ENCODE measurements at regions not wholly inside any gene's neighbourhood (a gene's known extent, or its start where the extent isn't known, plus 50 kb on each side); places are given as distances from the start of the nearest gene placed in this dataset.
"Not testable (repeated sequence)": the region's sequence is repeated elsewhere in the genome, so short reads cannot be mapped to it uniquely, and the experiment has no call there.

- no peaks in the 10 kb centered on the region for H3K27me3 ChIP-seq (replicated peaks in 2 of 5; ENCODE audit: control insufficient read depth in 4 of 5, insufficient read depth in 5 of 5, low read length in 4 of 5)
- H3K4me1 ChIP-seq (ENCODE audit: control extremely low read depth in 1 of 4, control insufficient read depth in 4 of 4, insufficient read depth in 4 of 4, low read length in 3 of 4), result peaks cover 2 to 27% (median 14%) of the 10 kb centered on the region in 4 experiments
- no peak overlapping the region for H3K4me3 ChIP-seq (ENCODE audit: control insufficient read depth in 1 of 7, extremely low read depth in 1 of 7, insufficient read depth in 4 of 7, low read depth in 2 of 7, low read length in 6 of 7)
- peak; percentile 6 to 61 (median 40) for DNase-seq
- 25% methylated on average over 1 of the region's 2 CpGs for WGBS (ENCODE audit: insufficient coverage)
- POLR2A ChIA-PET, result no interaction called here
- H3K36me3 ChIP-seq (ENCODE audit: control insufficient read depth in 4 of 4, insufficient read depth in 4 of 4, low read length in 3 of 4), result no peaks in the 10 kb centered on the region
- no peak overlapping the region for H3K27ac ChIP-seq (ENCODE audit: insufficient read depth in 1 of 2, low read depth in 1 of 2, low read length in 2 of 2, poor library complexity in 1 of 2, severe bottlenecking in 2 of 2)
- H3K9me3 ChIP-seq (ENCODE audit: control extremely low read depth in 1 of 5, control insufficient read depth in 4 of 5, insufficient read depth in 2 of 5, low read depth in 1 of 5, low read length in 4 of 5), result no peaks in the 10 kb centered on the region
- CTCF ChIA-PET, result no interaction called here
Measured at GRCh38 chr5:17999858-18000257, 365.6 kb downstream of the TAF11L14 start.

DNA sequence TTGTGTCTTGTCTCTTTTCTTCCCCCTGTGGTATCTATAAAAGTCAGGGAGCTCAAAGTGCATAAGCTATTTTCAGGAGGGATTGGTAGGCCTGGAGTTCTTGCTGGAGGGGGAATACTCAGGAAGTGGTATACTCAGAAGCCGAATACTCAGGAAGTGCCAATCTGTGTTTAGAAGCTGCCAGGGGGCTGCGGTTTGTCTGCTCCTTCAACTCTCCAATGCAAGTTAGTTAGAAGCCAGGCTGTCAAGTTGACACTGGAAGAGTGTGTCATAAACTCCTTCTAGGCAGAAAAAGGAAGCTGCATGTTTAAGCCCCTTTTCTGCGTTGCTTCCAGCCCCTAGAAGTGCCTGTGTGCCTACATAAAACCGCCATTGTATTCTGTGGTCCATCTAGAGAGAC lies 366.5 kb downstream of the TAF11L14 start:
- Histone ChIP-seq H3K27me3 (replicated peaks in 2 of 5; ENCODE audit: control insufficient read depth in 4 of 5, insufficient read depth in 5 of 5, low read length in 4 of 5) (no peaks in the 10 kb centered on the region), H3K4me1 (ENCODE audit: control extremely low read depth in 1 of 4, control insufficient read depth in 4 of 4, insufficient read depth in 4 of 4, low read length in 3 of 4) (peaks cover 2 to 27% (median 14%) of the 10 kb centered on the region in 4 experiments), H3K36me3 (ENCODE audit: control insufficient read depth in 4 of 4, insufficient read depth in 4 of 4, low read length in 3 of 4) (no peaks in the 10 kb centered on the region), H3K4me3 (ENCODE audit: control insufficient read depth in 1 of 7, extremely low read depth in 1 of 7, insufficient read depth in 4 of 7, low read depth in 2 of 7, low read length in 6 of 7) (peak overlapping the region in 1 of 7 experiments; percentile 40), H3K27ac (ENCODE audit: insufficient read depth in 1 of 2, low read depth in 1 of 2, low read length in 2 of 2, poor library complexity in 1 of 2, severe bottlenecking in 2 of 2) (peak overlapping the region in 1 of 2 experiments; percentile 56), H3K9me3 (ENCODE audit: control extremely low read depth in 1 of 5, control insufficient read depth in 4 of 5, insufficient read depth in 2 of 5, low read depth in 1 of 5, low read length in 4 of 5) (no peaks in the 10 kb centered on the region)
- 0% methylated on average over 4 of the region's 4 CpGs for WGBS (ENCODE audit: insufficient coverage)
- DNase-seq, result peak; percentile 60 to 93 (median 88)
- ChIA-PET POLR2A (no interaction called here), CTCF (interaction anchor here (1.3 to 1.6 kb wide), 2 partner anchors 10 to 22 kb away, joined by 3 to 4 read pairs; no protein-coding TSS in a partner anchor)

DNA sequence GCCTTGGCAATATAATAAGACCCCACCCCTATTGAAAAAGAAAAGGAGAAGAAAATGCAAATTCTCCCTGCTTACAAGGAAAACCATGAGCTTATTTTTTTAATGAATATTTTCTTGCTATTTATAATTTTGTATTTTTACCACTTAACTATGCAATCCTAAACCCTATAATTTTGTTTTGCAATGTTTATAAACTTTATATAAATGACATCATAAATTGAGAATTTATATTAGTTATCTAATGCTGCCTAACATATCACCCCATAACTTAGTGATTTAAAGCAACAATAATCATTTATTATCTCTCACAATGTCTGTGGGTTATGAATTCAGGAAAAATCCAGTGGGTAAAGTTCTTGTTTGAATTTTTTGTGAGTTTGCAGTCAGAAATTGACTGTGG lies 369.1 kb downstream of the TAF11L14 start:
- H3K36me3 ChIP-seq (ENCODE audit: control insufficient read depth in 4 of 4, insufficient read depth in 4 of 4, low read length in 3 of 4), result no peaks in the 10 kb centered on the region
- H3K4me3 ChIP-seq (ENCODE audit: control insufficient read depth in 1 of 7, extremely low read depth in 1 of 7, insufficient read depth in 4 of 7, low read depth in 2 of 7, low read length in 6 of 7), result no peak overlapping the region
- H3K4me1 ChIP-seq (ENCODE audit: control extremely low read depth in 1 of 4, control insufficient read depth in 4 of 4, insufficient read depth in 4 of 4, low read length in 3 of 4), result peaks cover 2 to 27% (median 14%) of the 10 kb centered on the region in 4 experiments
- H3K27me3 ChIP-seq (replicated peaks in 2 of 5; ENCODE audit: control insufficient read depth in 4 of 5, insufficient read depth in 5 of 5, low read length in 4 of 5), result no peaks in the 10 kb centered on the region
- peaks cover 0 to 5% (median 0%) of the 10 kb centered on the region in 5 experiments for H3K9me3 ChIP-seq (ENCODE audit: control extremely low read depth in 1 of 5, control insufficient read depth in 4 of 5, insufficient read depth in 2 of 5, low read depth in 1 of 5, low read length in 4 of 5)
- no peak for DNase-seq
- no peak overlapping the region for H3K27ac ChIP-seq (ENCODE audit: insufficient read depth in 1 of 2, low read depth in 1 of 2, low read length in 2 of 2, poor library complexity in 1 of 2, severe bottlenecking in 2 of 2)
- POLR2A ChIA-PET, result no interaction called here
- CTCF ChIA-PET, result interaction anchor here (1.4 to 1.7 kb wide), 2 partner anchors 13 to 309 kb away, joined by 3 to 7 read pairs; no protein-coding TSS in a partner anchor

GRCh38 chr5:18003784-18004183 lies 369.5 kb downstream of the TAF11L14 start:
- Histone ChIP-seq H3K36me3 (ENCODE audit: control insufficient read depth in 4 of 4, insufficient read depth in 4 of 4, low read length in 3 of 4) (no peaks in the 10 kb centered on the region), H3K9me3 (ENCODE audit: control extremely low read depth in 1 of 5, control insufficient read depth in 4 of 5, insufficient read depth in 2 of 5, low read depth in 1 of 5, low read length in 4 of 5) (peaks cover 0 to 5% (median 0%) of the 10 kb centered on the region in 5 experiments), H3K4me3 (ENCODE audit: control insufficient read depth in 1 of 7, extremely low read depth in 1 of 7, insufficient read depth in 4 of 7, low read depth in 2 of 7, low read length in 6 of 7) (no peak overlapping the region), H3K4me1 (ENCODE audit: control extremely low read depth in 1 of 4, control insufficient read depth in 4 of 4, insufficient read depth in 4 of 4, low read length in 3 of 4) (peaks cover 2 to 27% (median 14%) of the 10 kb centered on the region in 4 experiments), H3K27me3 (replicated peaks in 2 of 5; ENCODE audit: control insufficient read depth in 4 of 5, insufficient read depth in 5 of 5, low read length in 4 of 5) (no peaks in the 10 kb centered on the region), H3K27ac (ENCODE audit: insufficient read depth in 1 of 2, low read depth in 1 of 2, low read length in 2 of 2, poor library complexity in 1 of 2, severe bottlenecking in 2 of 2) (no peak overlapping the region)
- CTCF ChIA-PET, result interaction anchor here (0.8 to 1.4 kb wide), 2 partner anchors 102 to 309 kb away, joined by 3 read pairs; no protein-coding TSS in a partner anchor
- POLR2A ChIA-PET, result no interaction called here
- no CpG with 5 or more reads among the region's 2 CpGs for WGBS (ENCODE audit: insufficient coverage)
- no peak for DNase-seq

DNA sequence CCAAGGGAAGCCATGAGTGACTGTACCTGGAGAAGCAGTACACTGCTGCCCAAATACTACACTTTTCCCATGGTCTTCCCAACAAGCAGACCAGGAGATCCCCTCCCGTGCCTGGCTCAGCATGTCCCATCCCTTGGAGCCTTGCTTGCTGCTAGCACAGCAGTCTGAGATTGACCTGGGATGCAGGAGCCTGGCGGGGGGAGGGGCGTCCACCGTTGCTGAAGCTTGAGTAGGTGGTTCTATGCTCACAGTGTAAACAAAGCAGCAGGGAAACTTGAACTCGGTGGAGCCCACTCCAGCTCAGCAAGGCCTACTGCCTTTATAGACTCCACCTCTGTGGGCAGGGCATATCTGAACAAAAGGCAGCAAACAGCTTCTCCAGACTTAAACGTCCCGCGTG lies 372.0 kb downstream of the TAF11L14 start:
- CTCF ChIA-PET; H3K4me3 ChIP-seq (ENCODE audit: control insufficient read depth in 1 of 7, extremely low read depth in 1 of 7, insufficient read depth in 4 of 7, low read depth in 2 of 7, low read length in 6 of 7); DNase-seq; H3K9me3 ChIP-seq (ENCODE audit: control extremely low read depth in 1 of 5, control insufficient read depth in 4 of 5, insufficient read depth in 2 of 5, low read depth in 1 of 5, low read length in 4 of 5); POLR2A ChIA-PET; H3K27me3 ChIP-seq (replicated peaks in 2 of 5; ENCODE audit: control insufficient read depth in 4 of 5, insufficient read depth in 5 of 5, low read length in 4 of 5); H3K4me1 ChIP-seq (ENCODE audit: control extremely low read depth in 1 of 4, control insufficient read depth in 4 of 4, insufficient read depth in 4 of 4, low read length in 3 of 4); H3K27ac ChIP-seq (ENCODE audit: insufficient read depth in 1 of 2, low read depth in 1 of 2, low read length in 2 of 2, poor library complexity in 1 of 2, severe bottlenecking in 2 of 2); H3K36me3 ChIP-seq (ENCODE audit: control insufficient read depth in 4 of 4, insufficient read depth in 4 of 4, low read length in 3 of 4): not testable (repeated sequence)
- 100% methylated on average over 6 of the region's 8 CpGs for WGBS (ENCODE audit: insufficient coverage)

DNA sequence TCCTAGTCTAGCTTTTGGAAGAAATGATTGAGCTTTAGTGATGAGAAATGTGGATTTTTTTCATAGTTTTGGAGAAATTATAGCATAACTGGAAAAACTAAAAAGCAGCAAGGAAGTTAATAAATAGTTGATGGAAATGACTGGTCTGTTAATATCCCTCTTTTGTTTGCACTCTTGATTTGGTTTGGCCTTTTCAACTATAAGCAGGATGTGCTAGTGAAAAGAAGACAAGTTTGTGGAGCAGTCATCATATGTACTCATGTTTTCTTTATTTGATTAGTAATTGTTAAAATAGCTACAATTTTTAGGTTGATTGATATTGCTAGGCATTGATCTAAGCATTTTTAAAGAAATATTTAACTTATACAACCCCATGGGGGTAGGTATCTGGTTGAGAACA lies 374.7 kb downstream of the TAF11L14 start:
- DNase-seq, result no peak
- no peak overlapping the region for H3K27ac ChIP-seq (ENCODE audit: insufficient read depth in 1 of 2, low read depth in 1 of 2, low read length in 2 of 2, poor library complexity in 1 of 2, severe bottlenecking in 2 of 2)
- no peaks in the 10 kb centered on the region for H3K27me3 ChIP-seq (replicated peaks in 2 of 5; ENCODE audit: control insufficient read depth in 4 of 5, insufficient read depth in 5 of 5, low read length in 4 of 5)
- ChIA-PET POLR2A (no interaction called here), CTCF (no interaction called here)
- H3K36me3 ChIP-seq (ENCODE audit: control insufficient read depth in 4 of 4, insufficient read depth in 4 of 4, low read length in 3 of 4), result no peaks in the 10 kb centered on the region
- peaks cover 0 to 5% (median 0%) of the 10 kb centered on the region in 5 experiments for H3K9me3 ChIP-seq (ENCODE audit: control extremely low read depth in 1 of 5, control insufficient read depth in 4 of 5, insufficient read depth in 2 of 5, low read depth in 1 of 5, low read length in 4 of 5)
- no peak overlapping the region for H3K4me3 ChIP-seq (ENCODE audit: control insufficient read depth in 1 of 7, extremely low read depth in 1 of 7, insufficient read depth in 4 of 7, low read depth in 2 of 7, low read length in 6 of 7)
- H3K4me1 ChIP-seq (ENCODE audit: control extremely low read depth in 1 of 4, control insufficient read depth in 4 of 4, insufficient read depth in 4 of 4, low read length in 3 of 4), result no peaks in the 10 kb centered on the region

- H3K27ac ChIP-seq (ENCODE audit: insufficient read depth in 1 of 2, low read depth in 1 of 2, low read length in 2 of 2, poor library complexity in 1 of 2, severe bottlenecking in 2 of 2), result no peak overlapping the region
- H3K36me3 ChIP-seq (ENCODE audit: control insufficient read depth in 4 of 4, insufficient read depth in 4 of 4, low read length in 3 of 4), result no peaks in the 10 kb centered on the region
- H3K9me3 ChIP-seq (ENCODE audit: control extremely low read depth in 1 of 5, control insufficient read depth in 4 of 5, insufficient read depth in 2 of 5, low read depth in 1 of 5, low read length in 4 of 5), result peaks cover 0 to 5% (median 0%) of the 10 kb centered on the region in 5 experiments
- ChIA-PET CTCF (no interaction called here), POLR2A (no interaction called here)
- DNase-seq, result no peak
- WGBS (ENCODE audit: insufficient coverage), result no CpG with 5 or more reads among the region's 2 CpGs
- no peak overlapping the region for H3K4me3 ChIP-seq (ENCODE audit: control insufficient read depth in 1 of 7, extremely low read depth in 1 of 7, insufficient read depth in 4 of 7, low read depth in 2 of 7, low read length in 6 of 7)
- no peaks in the 10 kb centered on the region for H3K27me3 ChIP-seq (replicated peaks in 2 of 5; ENCODE audit: control insufficient read depth in 4 of 5, insufficient read depth in 5 of 5, low read length in 4 of 5)
- H3K4me1 ChIP-seq (ENCODE audit: control extremely low read depth in 1 of 4, control insufficient read depth in 4 of 4, insufficient read depth in 4 of 4, low read length in 3 of 4), result no peaks in the 10 kb centered on the region
Measured at GRCh38 chr5:18010053-18010452, 375.8 kb downstream of the TAF11L14 start.
